ENCODE measurements at regions not wholly inside any gene's neighbourhood (a gene's known extent, or its start where the extent isn't known, plus 50 kb on each side); places are given as distances from the start of the nearest gene placed in this dataset.

GRCh38 chrX:147315483-147315882 is 500.9 kb upstream of the CXorf51A start:
- no peak overlapping the region for H2BK15ac ChIP-seq (replicated peaks; ENCODE audit: low read depth)
- WGBS (ENCODE audit: extremely low coverage, insufficient coverage, low lambda C conversion rate): no CpG with 5 or more reads among the region's 1 CpG
- H3K4me3 ChIP-seq (ENCODE audit: low read length): no peak overlapping the region

More at GRCh38 chrX:147315483-147315882, 500.9 kb upstream of the CXorf51A start:
- Histone ChIP-seq H2BK5ac (ENCODE audit: low read length) (no peak overlapping the region), H3K36me3 (ENCODE audit: control insufficient read depth, insufficient read depth, low read length) (no peaks in the 10 kb centered on the region), H3K18ac (ENCODE audit: low read length) (no peak overlapping the region), H2BK120ac (ENCODE audit: low read depth, low read length) (no peak overlapping the region), H2AK5ac (ENCODE audit: low read length) (no peak overlapping the region), H3K79me2 (ENCODE audit: control insufficient read depth, insufficient read depth, low read length) (no peaks in the 10 kb centered on the region), H4K8ac (ENCODE audit: low read depth, low read length) (no peak overlapping the region), H3K4ac (ENCODE audit: low read depth, low read length) (no peak overlapping the region), H3K27ac (ENCODE audit: low read depth, low read length) (no peak overlapping the region), H3K27me3 (ENCODE audit: insufficient read depth, low read length, poor library complexity) (no peaks in the 10 kb centered on the region), H3K9ac (ENCODE audit: low read length) (no peak overlapping the region), H3K4me2 (ENCODE audit: low read length) (no peak overlapping the region), H4K5ac (ENCODE audit: low read length) (no peak overlapping the region), H3K4me1 (ENCODE audit: control insufficient read depth, low read depth, low read length) (no peaks in the 10 kb centered on the region), H3K56ac (ENCODE audit: low read length) (no peak overlapping the region), H3K23ac (ENCODE audit: low read length) (no peak overlapping the region), H3K79me1 (ENCODE audit: low read length) (no peaks in the 10 kb centered on the region)
- DNase-seq: no peak
